IgD-negative memory B cell (primary cell): ENCODE measurements at regions not wholly inside any gene's neighbourhood (a gene's known extent, or its start where the extent isn't known, plus 50 kb on each side); places are given as distances from the start of the nearest gene placed in this dataset.
A peak's percentile ranks its signal among the peaks of the same experiment; 100 is the strongest.

ENCODE experiments used
- H3K27ac Mint-ChIP-seq, 3 donors: one replicate each; pipeline ENCODE4 v1.8.0; 2020 to 2022; ENCODE audit warnings: mild to moderate bottlenecking in 3 of 3, mixed read lengths in 3 of 3, moderate library complexity in 1 of 3
- H3K27me3 Mint-ChIP-seq: one replicate; pipeline ENCODE4 v1.8.0; 2021; ENCODE audit warnings: mixed read lengths
- H3K36me3 Mint-ChIP-seq: one replicate; pipeline ENCODE4 v1.8.0; 2020; ENCODE audit warnings: mild to moderate bottlenecking, mixed read lengths
- H3K4me1 Mint-ChIP-seq, 3 donors: one replicate each; pipeline ENCODE4 v1.8.0; 2020 to 2022; ENCODE audit warnings: mixed read lengths in 3 of 3, mild to moderate bottlenecking in 1 of 3
- H3K4me3 Mint-ChIP-seq, 4 donors: one replicate each; pipeline ENCODE4 v1.8.0; 2020 to 2022; ENCODE audit warnings: mild to moderate bottlenecking in 4 of 4, mixed read lengths in 4 of 4, moderate library complexity in 3 of 4
- H3K9me3 Mint-ChIP-seq, 3 donors: one replicate each; pipeline ENCODE4 v1.8.0; 2020 to 2021; ENCODE audit warnings: mixed read lengths in 3 of 3, mild to moderate bottlenecking in 1 of 3

DNA sequence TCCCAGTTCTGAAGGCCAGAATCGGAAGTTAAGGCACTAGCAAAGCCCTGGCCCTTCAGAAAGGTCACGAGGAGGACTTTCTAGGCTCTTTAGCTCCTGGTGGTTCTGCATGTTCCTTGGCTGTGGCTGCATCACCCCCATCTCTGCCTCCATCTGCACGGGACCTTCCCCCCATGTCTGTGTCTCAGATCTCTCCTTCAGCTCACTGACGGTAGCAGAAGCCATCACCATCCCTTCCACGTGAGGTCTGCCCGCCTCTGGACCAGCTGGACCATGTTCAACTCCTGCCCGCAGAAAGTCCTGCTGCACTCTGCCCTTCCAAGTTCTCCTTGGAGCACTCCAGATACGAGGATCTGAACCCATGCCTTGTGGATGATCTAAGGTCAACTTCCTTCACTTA is 242.9 kb upstream of the IRX1 start:
- Mint-ChIP-seq H3K27ac (no peak overlapping the region), H3K27me3 (no peaks in the 10 kb centered on the region), H3K36me3 (no peaks in the 10 kb centered on the region), H3K4me1 (no peaks in the 10 kb centered on the region), H3K4me3 (no peak overlapping the region), H3K9me3 (peaks cover 4 to 8% (median 7%) of the 10 kb centered on the region in 3 donors)

- Mint-ChIP-seq H3K27me3 (no peaks in the 10 kb centered on the region), H3K36me3 (no peaks in the 10 kb centered on the region), H3K4me3 (no peak overlapping the region), H3K9me3 (peaks cover 4 to 8% (median 7%) of the 10 kb centered on the region in 3 donors), H3K4me1 (no peaks in the 10 kb centered on the region), H3K27ac (no peak overlapping the region)
Measured at GRCh38 chr5:3351581-3352442, 243.8 kb upstream of the IRX1 start.

GRCh38 chr5:3350781-3351180 is 244.9 kb upstream of the IRX1 start:
- Mint-ChIP-seq H3K9me3 (peaks cover 4 to 7% (median 7%) of the 10 kb centered on the region in 3 donors), H3K27me3 (no peaks in the 10 kb centered on the region), H3K36me3 (no peaks in the 10 kb centered on the region), H3K27ac (no peak overlapping the region), H3K4me3 (no peak overlapping the region), H3K4me1 (no peaks in the 10 kb centered on the region)

DNA sequence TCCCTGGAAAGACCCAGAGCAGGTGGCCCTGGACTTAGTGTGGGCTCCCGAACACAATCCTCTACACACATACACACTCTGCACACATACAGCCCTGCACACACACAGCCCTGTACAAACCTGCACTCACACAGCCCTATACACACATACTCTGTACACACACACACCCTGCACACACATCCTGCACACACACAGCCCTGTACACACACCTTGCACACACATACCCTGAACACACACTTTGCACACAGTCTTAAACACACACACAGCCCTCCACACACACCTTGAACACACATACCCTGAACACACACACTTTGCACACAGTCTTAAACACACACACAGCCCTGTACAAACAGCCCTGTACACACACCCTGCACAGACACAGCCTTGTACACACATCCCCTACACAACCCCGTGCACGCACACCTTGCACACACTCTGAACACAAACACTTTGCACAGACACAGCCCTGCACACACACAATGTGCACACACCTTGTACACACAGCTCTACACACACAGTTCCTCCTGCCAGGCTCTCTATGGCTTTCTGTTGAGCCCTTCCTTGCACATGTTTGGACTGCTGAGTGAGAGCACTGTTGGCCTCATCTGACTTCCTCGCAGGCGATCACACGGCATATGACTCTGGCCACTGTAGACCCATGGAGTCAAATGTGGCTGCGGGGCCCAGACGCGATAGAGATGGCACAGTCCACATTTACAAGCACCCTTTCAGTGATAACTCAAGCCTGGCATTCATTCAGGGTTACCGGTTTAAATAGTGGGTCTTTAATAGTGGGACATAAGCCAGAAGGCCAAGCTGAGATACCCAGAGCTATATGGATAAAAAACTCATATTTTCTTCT is 245.7 kb upstream of the IRX1 start:
- Mint-ChIP-seq H3K27ac (no peak overlapping the region), H3K4me3 (peak overlapping the region in 1 of 4 donors; percentile 23), H3K27me3 (no peaks in the 10 kb centered on the region), H3K9me3 (peaks cover 4 to 7% (median 4%) of the 10 kb centered on the region in 3 donors), H3K4me1 (no peaks in the 10 kb centered on the region), H3K36me3 (no peaks in the 10 kb centered on the region)

DNA sequence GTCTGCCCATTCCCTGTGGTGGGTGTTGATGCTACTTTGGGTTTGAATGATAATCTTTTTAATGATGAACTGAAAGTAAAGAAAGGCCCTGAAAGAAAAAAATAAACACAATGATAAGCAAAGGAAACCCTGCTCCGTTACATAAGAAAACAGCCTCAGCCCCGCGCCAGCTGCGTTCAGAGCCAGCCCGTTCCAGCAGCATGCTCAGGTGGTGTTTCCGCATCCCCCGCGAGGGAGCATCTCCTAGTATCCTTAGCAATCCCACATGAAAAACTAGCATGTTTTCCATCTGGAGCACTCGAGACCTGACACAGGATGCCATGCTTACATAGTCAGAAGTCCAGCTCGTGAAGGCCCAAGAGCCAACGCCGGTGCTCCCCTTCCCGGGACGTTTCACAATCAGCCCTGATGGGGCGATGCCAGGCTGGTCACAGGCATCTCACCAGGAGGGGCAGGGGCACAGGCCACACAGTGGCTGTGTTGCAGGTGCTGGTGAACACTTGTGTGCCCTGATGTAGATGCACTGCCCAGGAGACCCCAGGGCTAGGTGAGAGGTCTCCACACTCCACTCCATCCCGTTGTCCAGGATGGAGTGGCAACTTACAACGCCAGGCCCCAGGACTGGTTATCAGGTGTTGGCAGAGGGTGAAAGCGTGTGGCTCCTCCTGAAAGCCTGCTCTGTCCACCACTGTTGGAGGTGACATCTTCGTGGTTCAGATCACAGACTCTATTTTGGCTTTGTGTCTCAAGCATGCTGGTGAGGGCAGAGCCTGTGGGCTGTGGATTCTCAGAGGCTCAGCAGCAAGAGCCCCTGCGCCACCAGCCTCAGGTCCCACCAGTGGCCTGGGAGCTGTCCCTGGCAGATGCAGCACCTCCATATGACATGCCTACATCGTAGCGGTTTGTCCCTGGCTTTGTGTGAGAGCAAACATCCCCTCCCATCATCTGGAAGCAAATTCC is 246.8 kb upstream of the IRX1 start:
- Mint-ChIP-seq H3K4me1 (no peaks in the 10 kb centered on the region), H3K36me3 (peaks cover 2% of the 10 kb centered on the region), H3K9me3 (peaks cover 4 to 10% (median 4%) of the 10 kb centered on the region in 3 donors), H3K27me3 (no peaks in the 10 kb centered on the region), H3K27ac (no peak overlapping the region), H3K4me3 (no peak overlapping the region)

- no peak overlapping the region for H3K4me3 Mint-ChIP-seq
- no peaks in the 10 kb centered on the region for H3K27me3 Mint-ChIP-seq
- H3K4me1 Mint-ChIP-seq, result no peaks in the 10 kb centered on the region
- H3K36me3 Mint-ChIP-seq, result peaks cover 2% of the 10 kb centered on the region
- peaks cover 4 to 7% (median 4%) of the 10 kb centered on the region in 3 donors for H3K9me3 Mint-ChIP-seq
- no peak overlapping the region for H3K27ac Mint-ChIP-seq
Measured at GRCh38 chr5:3347741-3348140, 247.9 kb upstream of the IRX1 start.

GRCh38 chr5:3346111-3346820 is 249.4 kb upstream of the IRX1 start:
- Mint-ChIP-seq H3K4me3 (no peak overlapping the region), H3K36me3 (peaks cover 2% of the 10 kb centered on the region), H3K9me3 (peaks cover 4 to 7% (median 4%) of the 10 kb centered on the region in 3 donors), H3K27ac (no peak overlapping the region), H3K4me1 (no peaks in the 10 kb centered on the region), H3K27me3 (no peaks in the 10 kb centered on the region)

DNA sequence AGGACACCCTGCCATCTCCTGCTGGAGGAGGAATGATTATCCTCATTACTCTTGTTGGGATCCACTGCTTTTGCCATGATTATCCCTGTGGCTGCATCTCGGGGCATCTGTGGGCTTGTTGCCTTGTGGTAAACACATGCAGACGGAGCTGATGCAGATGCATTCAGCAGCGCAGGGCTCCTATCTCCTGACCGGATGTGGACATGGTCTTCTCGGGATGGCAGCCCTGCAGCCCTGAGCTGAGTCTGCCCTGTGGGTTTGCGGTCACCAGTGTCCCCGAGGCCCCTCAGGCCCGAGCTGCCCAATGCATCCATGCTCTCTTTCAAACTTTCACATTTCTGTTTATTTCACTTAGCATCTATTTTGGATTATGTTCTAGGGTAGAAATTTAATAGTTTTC is 250.4 kb upstream of the IRX1 start:
- H3K27ac Mint-ChIP-seq, result peak overlapping the region in 1 of 3 donors; percentile 37
- H3K27me3 Mint-ChIP-seq, result no peaks in the 10 kb centered on the region
- H3K4me1 Mint-ChIP-seq, result no peaks in the 10 kb centered on the region
- H3K36me3 Mint-ChIP-seq, result peaks cover 2% of the 10 kb centered on the region
- H3K4me3 Mint-ChIP-seq, result peak overlapping the region in 1 of 4 donors; percentile 41
- H3K9me3 Mint-ChIP-seq, result peaks cover 4 to 8% (median 7%) of the 10 kb centered on the region in 3 donors

DNA sequence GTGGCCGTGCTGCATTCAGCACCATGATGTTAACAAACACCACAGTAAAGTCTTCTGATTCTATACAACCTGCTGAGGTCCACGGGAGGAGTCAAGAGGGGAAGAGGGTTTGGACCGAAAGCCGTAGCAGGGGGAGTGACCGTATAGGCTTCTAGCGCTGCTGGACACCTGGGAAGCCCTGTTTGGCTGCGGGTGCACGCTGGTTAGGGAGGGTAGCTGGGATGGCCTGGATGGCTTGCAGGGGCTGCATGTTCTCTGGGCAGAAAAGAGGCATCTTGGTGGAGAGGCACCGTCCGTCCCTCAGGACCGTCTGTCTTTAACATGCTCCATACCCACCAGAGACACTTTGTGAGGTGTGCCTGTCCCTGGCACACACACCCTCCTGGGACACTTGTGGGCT is 251.0 kb upstream of the IRX1 start:
- H3K4me3 Mint-ChIP-seq, result no peak overlapping the region
- peaks cover 2 to 4% (median 3%) of the 10 kb centered on the region in 3 donors for H3K9me3 Mint-ChIP-seq
- H3K36me3 Mint-ChIP-seq, result peaks cover 2% of the 10 kb centered on the region
- no peaks in the 10 kb centered on the region for H3K27me3 Mint-ChIP-seq
- no peak overlapping the region for H3K27ac Mint-ChIP-seq
- no peaks in the 10 kb centered on the region for H3K4me1 Mint-ChIP-seq

GRCh38 chr5:3343911-3344310 is 251.7 kb upstream of the IRX1 start:
- H3K36me3 Mint-ChIP-seq, result peaks cover 2% of the 10 kb centered on the region
- peak overlapping the region in 1 of 3 donors; percentile 10 for H3K27ac Mint-ChIP-seq
- no peak overlapping the region for H3K4me3 Mint-ChIP-seq
- H3K27me3 Mint-ChIP-seq, result no peaks in the 10 kb centered on the region
- H3K9me3 Mint-ChIP-seq, result peaks cover 1 to 4% (median 2%) of the 10 kb centered on the region in 3 donors
- no peaks in the 10 kb centered on the region for H3K4me1 Mint-ChIP-seq

GRCh38 chr5:3343211-3343610 is 252.4 kb upstream of the IRX1 start:
- no peak overlapping the region for H3K4me3 Mint-ChIP-seq
- no peaks in the 10 kb centered on the region for H3K4me1 Mint-ChIP-seq
- H3K27me3 Mint-ChIP-seq, result no peaks in the 10 kb centered on the region
- peaks cover 1 to 4% (median 2%) of the 10 kb centered on the region in 3 donors for H3K9me3 Mint-ChIP-seq
- H3K27ac Mint-ChIP-seq, result no peak overlapping the region
- H3K36me3 Mint-ChIP-seq, result peaks cover 2% of the 10 kb centered on the region

DNA sequence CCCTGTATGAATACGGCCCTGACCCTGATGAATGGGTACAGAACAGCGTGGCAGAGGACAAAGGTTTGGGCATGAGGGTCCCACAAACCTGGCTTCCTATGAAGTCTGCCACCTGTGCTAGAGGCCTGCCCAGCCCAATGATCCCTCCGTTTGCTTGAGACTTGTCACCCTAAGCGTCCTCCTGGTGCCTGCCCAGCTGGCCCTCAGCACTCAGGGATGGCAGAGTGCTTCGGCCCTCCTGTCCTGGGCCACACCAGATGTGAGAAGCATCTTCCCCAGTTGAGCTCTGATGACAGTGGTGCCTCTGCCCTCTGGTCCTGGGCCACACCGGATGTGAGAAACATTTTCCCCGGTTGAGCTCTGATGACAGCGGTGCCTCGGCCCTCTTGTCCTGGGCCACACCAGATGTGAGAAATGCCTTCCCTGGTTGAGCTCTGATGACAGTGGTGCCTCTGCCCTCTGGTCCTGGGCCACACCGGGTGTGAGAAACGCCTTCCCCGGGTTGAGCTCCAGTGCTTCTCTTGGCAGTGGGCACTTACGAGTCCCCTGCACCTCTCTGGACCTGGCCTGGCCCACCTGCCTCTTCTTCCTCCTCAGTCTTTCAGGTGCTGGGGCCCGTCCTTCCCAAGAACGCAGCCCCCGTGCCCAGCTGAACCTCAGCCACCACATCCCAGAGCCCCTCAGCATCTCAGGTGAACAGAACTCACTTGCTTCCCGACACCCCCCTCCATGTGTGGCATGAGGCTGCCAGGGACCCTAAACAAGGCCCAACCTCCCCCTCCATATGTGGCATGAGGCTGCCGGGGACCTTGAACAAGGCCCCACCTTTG is 253.1 kb upstream of the IRX1 start:
- Mint-ChIP-seq H3K9me3 (peaks cover 0 to 4% (median 2%) of the 10 kb centered on the region in 3 donors), H3K4me3 (peak overlapping the region in 1 of 4 donors; percentile 56), H3K4me1 (no peaks in the 10 kb centered on the region), H3K27ac (no peak overlapping the region), H3K27me3 (no peaks in the 10 kb centered on the region), H3K36me3 (peaks cover 2% of the 10 kb centered on the region)

DNA sequence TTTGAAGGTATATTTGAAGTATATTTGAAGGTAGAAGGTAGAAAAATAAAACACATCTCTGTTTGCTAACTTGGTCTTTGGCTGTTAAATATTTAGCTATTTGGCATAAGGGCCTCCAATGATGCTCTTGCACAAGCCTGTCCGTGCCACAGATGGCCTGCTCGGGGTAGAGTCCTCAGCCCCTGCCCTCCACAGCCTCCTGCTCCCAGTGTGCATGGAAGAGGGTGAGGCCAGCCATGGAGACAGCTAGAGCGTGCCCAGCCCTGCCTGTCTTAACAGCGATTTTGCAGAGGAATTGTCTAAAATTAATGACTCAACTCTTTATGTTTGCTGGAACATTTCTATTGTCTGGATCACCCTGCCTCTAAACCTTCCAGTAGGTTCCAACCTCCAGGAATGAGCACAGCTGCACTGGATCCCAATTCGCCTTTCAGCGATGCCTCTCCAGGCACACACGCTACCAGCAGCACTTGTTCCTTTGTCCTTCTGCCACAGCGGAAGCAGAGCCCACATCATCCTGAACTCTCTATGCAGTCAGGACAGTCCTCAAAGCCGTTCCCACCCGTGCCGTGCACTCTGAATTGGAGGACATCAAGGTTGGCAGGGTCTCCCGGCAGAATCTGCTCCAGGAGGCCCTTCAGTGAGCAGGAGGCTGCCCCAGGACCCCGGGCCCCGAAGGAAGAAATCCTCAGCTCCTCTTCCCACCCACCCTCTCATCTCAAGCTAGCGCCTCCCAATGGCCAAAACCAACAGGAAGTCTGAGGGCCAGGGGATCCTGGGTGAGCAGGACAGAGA is 254.0 kb upstream of the IRX1 start:
- Mint-ChIP-seq H3K4me3 (no peak overlapping the region), H3K27me3 (no peaks in the 10 kb centered on the region), H3K36me3 (peaks cover 2% of the 10 kb centered on the region), H3K9me3 (peaks cover 0 to 4% (median 2%) of the 10 kb centered on the region in 3 donors), H3K27ac (no peak overlapping the region), H3K4me1 (no peaks in the 10 kb centered on the region)
